ENCODE measurements at regions not wholly inside any gene's neighbourhood (a gene's known extent, or its start where the extent isn't known, plus 50 kb on each side); places are given as distances from the start of the nearest gene placed in this dataset.
A peak's percentile ranks its signal among the peaks of the same experiment; 100 is the strongest.
"Not testable (repeated sequence)": the region's sequence is repeated elsewhere in the genome, so short reads cannot be mapped to it uniquely, and the experiment has no call there.

DNA sequence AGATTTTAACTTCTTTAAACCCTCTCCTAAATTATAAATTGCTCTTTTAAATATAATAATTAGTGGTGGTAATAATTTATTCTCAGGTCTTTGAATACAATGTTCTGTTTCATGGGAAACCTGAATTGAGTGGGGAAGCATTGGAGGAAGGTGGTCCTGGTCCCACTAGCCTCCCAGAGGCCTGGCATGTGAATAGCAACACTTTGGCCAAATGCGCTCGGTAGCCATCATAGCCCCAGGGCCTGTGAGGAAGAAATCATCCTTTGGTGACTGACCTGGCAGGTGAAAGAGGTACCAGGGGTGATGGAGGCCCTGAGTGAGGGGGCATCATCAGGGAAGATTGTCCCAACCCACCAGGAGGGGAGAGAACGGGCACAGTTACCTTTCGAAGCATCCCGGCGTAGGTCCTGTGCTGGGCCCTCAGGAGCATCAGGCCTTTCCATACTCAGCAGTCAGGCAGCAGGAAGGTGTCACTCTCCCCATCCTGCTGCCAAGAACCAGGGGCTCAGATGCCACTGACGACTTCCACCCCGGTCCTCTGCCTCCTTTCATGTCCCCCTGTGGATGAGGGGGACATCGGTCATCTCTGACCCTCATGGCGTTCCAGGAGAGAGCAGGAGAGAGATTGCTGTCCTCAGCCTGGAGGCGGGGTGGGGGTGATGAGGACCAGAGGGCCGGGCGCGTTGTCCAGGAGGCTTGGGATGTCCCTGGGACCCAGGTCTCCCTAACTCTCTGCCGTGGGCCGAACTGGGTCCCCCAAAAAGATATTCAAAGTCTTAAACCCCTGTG lies 78.6 kb upstream of the HPCAL1 start:
- no peak for DNase-seq
- whole genome bisulfite sequencing (ENCODE audit: insufficient coverage), result 94% methylated on average over 6 of the region's 16 CpGs
- Histone ChIP-seq H3K27me3 (ENCODE audit: control insufficient read depth, insufficient read depth, low read length) (no peaks in the 10 kb centered on the region), H3K9me3 (replicated peaks; ENCODE audit: control insufficient read depth, low read depth, low read length) (no peaks in the 10 kb centered on the region), H3K4me1 (ENCODE audit: control insufficient read depth, insufficient read depth, low read length) (peaks cover 22% of the 10 kb centered on the region), H3K36me3 (ENCODE audit: control insufficient read depth, insufficient read depth, low read length) (no peaks in the 10 kb centered on the region), H3K4me3 (ENCODE audit: low read length) (no peak overlapping the region), H3K27ac (ENCODE audit: low read length) (no peak overlapping the region)

DNA sequence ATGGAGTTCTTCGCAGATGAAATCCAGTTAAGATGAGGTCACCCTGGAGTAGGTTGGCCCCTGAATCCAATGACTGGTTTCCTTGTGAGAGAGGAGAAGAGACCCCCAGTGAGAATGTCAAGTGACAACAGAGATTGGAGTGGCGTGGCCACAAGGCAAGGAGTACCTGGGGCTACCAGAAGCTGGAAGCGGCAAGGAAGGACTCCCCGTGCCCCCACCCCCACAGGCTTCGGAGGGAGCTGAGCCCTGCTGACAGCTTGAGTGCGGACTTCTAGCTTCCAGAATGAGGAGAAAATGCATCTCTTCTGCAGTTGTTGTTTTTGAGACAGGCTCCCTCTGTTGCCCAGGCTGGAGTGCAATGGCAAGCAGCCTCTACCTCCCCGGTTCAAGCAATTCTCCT lies 78.0 kb upstream of the HPCAL1 start:
- no peak for DNase-seq
- Histone ChIP-seq H3K4me1 (ENCODE audit: control insufficient read depth, insufficient read depth, low read length) (peaks cover 22% of the 10 kb centered on the region), H3K27me3 (ENCODE audit: control insufficient read depth, insufficient read depth, low read length) (no peaks in the 10 kb centered on the region), H3K9me3 (replicated peaks; ENCODE audit: control insufficient read depth, low read depth, low read length) (no peaks in the 10 kb centered on the region), H3K4me3 (ENCODE audit: low read length) (no peak overlapping the region), H3K36me3 (ENCODE audit: control insufficient read depth, insufficient read depth, low read length) (no peaks in the 10 kb centered on the region), H3K27ac (ENCODE audit: low read length) (no peak overlapping the region)
- 90% methylated on average over 2 of the region's 7 CpGs for WGBS (ENCODE audit: insufficient coverage)

DNA sequence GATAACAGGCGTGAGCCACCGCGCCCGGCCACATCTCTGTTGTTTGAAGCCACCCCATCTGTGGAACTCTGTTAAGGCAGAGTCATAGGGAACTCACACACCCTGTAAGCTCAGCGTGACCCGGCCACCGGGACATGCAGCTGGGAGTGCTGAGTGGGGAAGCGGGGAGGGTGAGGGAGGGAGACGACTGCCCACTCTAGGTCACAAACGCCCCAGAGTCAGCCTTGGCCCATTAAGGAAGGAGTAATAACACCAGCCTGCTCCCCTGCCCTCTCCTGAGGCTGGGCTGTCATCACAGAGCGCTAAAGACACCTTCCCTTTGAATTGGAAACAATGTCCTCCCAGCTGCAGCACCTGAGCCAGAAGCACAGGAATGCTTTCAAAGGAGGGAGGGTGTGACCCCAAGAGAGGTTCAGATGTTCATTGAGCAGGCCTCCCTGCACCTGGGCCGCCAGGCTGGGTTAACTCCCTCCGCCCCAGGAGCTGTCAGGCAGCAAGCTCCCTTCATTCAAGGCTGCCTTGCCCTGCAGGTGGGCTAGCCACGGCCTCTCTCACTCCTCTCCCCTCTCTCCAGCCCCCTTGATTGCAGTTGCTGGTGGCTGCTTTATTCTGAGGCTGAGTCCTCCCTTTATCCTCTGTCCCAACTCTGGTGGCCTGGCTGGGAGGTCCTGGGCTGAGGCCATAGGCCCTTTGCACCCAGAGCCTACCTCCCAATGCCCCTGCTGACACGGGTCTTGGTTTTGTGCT lies 77.2 kb upstream of the HPCAL1 start:
- peak; percentile 81 for DNase-seq
- Histone ChIP-seq H3K4me3 (ENCODE audit: low read length) (no peak overlapping the region), H3K9me3 (replicated peaks; ENCODE audit: control insufficient read depth, low read depth, low read length) (no peaks in the 10 kb centered on the region), H3K27me3 (ENCODE audit: control insufficient read depth, insufficient read depth, low read length) (peaks cover 2% of the 10 kb centered on the region), H3K4me1 (ENCODE audit: control insufficient read depth, insufficient read depth, low read length) (peaks cover 22% of the 10 kb centered on the region), H3K36me3 (ENCODE audit: control insufficient read depth, insufficient read depth, low read length) (no peaks in the 10 kb centered on the region), H3K27ac (ENCODE audit: low read length) (no peak overlapping the region)
- WGBS (ENCODE audit: insufficient coverage), result 47% methylated on average over 9 of the region's 15 CpGs

DNA sequence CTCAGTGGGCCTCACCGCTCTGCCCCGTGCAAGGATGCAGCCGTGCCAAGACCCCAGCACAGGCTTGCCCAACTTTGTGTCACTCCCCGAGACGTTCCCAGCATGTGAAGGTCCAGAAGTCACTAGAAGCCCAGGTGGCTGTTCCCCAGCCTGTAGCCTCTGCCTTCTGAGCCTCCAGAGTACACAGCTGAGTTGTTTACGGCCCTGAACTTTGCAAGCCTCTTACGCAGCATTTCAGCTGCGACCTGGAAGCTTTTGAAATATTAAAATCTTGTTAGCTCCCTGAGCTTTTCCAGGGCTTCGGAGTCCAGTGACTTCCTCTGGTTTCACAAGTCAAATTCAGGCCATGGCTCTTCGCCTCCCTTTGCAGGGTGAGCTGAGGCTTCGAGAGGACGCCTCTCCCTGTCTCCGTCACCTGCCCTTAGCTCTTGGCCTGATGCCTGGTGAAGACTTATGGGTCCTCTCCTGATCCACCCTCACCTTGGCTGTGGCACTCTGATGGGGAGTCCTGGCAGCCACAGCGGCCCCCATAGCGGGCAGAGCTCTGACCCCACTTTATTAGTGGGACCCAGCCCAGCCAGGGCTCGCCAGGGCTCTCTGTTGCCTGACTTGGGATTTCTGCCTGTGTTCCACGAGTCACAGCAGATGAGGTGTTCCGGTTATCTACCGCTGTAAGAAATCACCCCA lies 76.5 kb upstream of the HPCAL1 start:
- Histone ChIP-seq H3K36me3 (ENCODE audit: control insufficient read depth, insufficient read depth, low read length) (no peaks in the 10 kb centered on the region), H3K4me3 (ENCODE audit: low read length) (no peak overlapping the region), H3K4me1 (ENCODE audit: control insufficient read depth, insufficient read depth, low read length) (peaks cover 19% of the 10 kb centered on the region), H3K27ac (ENCODE audit: low read length) (no peak overlapping the region), H3K9me3 (replicated peaks; ENCODE audit: control insufficient read depth, low read depth, low read length) (no peaks in the 10 kb centered on the region), H3K27me3 (ENCODE audit: control insufficient read depth, insufficient read depth, low read length) (peaks cover 2% of the 10 kb centered on the region)
- peak; percentile 93 for DNase-seq
- 43% methylated on average over 17 of the region's 19 CpGs for WGBS (ENCODE audit: insufficient coverage)

DNA sequence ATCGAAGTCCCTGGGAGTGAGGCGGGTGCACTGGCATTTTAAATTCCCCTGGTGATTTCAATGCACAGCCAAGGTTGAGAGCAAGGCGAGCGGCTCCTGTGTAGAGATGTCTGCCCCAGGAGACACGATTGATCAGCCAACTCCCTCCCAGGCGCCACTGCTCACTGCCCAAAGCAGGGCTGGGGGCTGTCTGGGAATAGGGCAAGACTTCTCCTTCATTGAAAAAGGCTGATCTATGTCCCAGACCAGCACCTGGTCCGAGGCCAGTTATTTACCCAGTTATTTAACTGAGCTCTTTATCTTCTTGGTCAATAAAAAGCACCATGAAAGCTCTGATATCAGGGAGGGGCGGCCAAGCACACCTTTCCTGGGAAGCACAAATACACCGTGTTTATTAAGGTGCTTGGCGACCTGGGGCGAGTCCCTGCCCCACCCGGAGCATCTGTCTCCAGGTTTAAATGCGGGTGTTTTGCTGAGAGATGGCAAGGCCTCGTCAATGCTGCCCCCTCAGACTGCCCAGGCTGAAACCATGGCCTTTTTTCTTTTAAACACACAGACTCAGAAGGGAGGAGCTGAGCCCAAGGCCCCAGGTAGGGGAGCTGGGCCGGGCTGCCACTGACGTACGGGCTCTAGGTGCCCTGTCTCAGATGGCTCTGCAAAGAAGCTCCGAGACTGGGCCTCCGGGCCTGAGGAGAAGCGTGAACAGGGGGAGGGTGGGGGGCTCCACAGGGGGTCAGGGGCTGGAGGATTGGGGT lies 73.9 kb upstream of the HPCAL1 start:
- no peaks in the 10 kb centered on the region for H3K36me3 ChIP-seq (ENCODE audit: control insufficient read depth, insufficient read depth, low read length)
- H3K9me3 ChIP-seq (replicated peaks; ENCODE audit: control insufficient read depth, low read depth, low read length), result no peaks in the 10 kb centered on the region
- DNase-seq, result no peak
- no peak overlapping the region for H3K4me3 ChIP-seq (ENCODE audit: low read length)
- H3K4me1 ChIP-seq (ENCODE audit: control insufficient read depth, insufficient read depth, low read length), result peaks cover 11% of the 10 kb centered on the region
- H3K27me3 ChIP-seq (ENCODE audit: control insufficient read depth, insufficient read depth, low read length), result peaks cover 7% of the 10 kb centered on the region
- no peak overlapping the region for H3K27ac ChIP-seq (ENCODE audit: low read length)
- 88% methylated on average over 12 of the region's 20 CpGs for WGBS (ENCODE audit: insufficient coverage)

DNA sequence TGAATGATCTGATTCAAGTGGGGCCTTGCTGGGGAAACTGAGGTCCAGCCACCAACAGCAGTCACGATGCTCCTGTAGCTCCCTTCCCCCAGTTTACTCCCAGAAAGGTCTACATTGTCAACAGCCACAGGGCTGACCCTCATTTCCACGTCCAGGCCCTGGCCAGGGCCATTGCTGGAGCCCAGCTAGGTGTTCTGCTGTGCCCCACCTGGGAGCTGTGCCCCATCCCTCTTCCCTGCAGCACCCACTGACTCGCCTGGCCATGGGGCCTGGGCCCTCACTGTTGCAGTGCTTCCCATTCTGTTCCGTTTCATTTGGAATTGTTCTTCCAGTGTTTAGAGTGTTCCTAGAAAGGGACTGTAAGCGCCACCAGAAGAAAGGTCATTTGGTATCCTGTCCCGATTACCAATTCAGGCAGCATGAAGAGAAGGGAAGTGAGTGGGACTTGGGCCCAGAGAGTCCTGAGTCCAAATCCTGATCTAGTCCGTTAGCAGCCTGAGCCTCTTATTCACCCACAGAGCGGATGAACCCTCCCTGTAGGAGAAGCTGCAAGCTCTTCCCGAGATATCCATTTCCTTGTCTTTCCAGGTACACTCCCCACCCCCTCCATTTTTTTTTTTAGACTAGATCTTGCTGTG lies 73.1 kb upstream of the HPCAL1 start:
- peaks cover 17% of the 10 kb centered on the region for H3K4me1 ChIP-seq (ENCODE audit: control insufficient read depth, insufficient read depth, low read length)
- DNase-seq, result no peak

DNA sequence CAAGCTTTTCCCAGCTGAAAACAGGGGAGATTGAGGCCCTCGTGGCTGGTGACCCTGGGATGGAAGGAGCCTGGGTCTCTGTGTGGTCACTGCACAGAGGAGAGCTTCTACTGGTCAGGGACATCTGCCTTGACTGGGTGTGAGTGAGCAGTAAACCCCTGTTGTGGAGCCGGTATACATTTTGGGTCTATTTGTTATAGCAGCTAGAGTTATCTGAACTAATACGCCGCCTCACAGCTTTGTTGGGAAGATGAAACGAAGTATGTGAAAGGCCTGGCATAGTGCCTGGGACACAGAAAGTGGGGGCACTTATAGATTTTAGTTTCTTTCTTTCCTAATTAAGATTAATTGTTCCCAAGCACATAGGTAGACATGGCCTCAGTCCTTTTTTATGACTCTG lies 72.2 kb upstream of the HPCAL1 start:
- WGBS (ENCODE audit: insufficient coverage), result 95% methylated on average over 4 of the region's 5 CpGs
- no peak overlapping the region for H3K27ac ChIP-seq (ENCODE audit: low read length)

More for the DNA sequence above, 73.1 kb upstream of the HPCAL1 start:
- 83% methylated on average over 8 of the region's 9 CpGs for WGBS (ENCODE audit: insufficient coverage)
- no peaks in the 10 kb centered on the region for H3K36me3 ChIP-seq (ENCODE audit: control insufficient read depth, insufficient read depth, low read length)
- no peaks in the 10 kb centered on the region for H3K9me3 ChIP-seq (replicated peaks; ENCODE audit: control insufficient read depth, low read depth, low read length)
- H3K27me3 ChIP-seq (ENCODE audit: control insufficient read depth, insufficient read depth, low read length), result peaks cover 7% of the 10 kb centered on the region
- H3K27ac ChIP-seq (ENCODE audit: low read length), result no peak overlapping the region
- H3K4me3 ChIP-seq (ENCODE audit: low read length), result no peak overlapping the region

DNA sequence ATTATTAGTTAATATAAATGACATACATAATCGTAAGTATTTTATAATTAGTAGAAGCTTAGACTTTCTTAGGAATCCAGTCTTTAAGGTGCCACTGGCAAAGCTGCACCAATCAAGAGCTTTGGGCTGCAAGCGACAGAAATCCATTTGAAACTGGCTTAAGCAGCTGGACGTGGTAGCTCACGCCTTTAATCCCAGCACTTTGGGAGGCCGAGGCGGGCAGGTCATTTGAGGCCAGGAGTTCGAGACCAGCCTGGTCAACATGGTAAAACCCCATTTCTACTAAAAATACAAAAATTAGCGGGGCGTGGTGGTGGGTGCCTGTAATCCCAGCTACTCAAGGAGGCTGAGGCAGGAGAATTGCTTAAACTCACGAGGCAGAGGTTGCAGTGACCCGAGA lies 71.8 kb upstream of the HPCAL1 start:
- not testable (repeated sequence) for H3K27ac ChIP-seq (ENCODE audit: low read length); H3K36me3 ChIP-seq (ENCODE audit: control insufficient read depth, insufficient read depth, low read length); DNase-seq; H3K9me3 ChIP-seq (replicated peaks; ENCODE audit: control insufficient read depth, low read depth, low read length); H3K4me3 ChIP-seq (ENCODE audit: low read length)
- WGBS (ENCODE audit: insufficient coverage), result 78% methylated on average over 3 of the region's 11 CpGs
- Histone ChIP-seq H3K27me3 (ENCODE audit: control insufficient read depth, insufficient read depth, low read length) (peaks cover 13% of the 10 kb centered on the region), H3K4me1 (ENCODE audit: control insufficient read depth, insufficient read depth, low read length) (peaks cover 16% of the 10 kb centered on the region)

More for the DNA sequence above, 72.2 kb upstream of the HPCAL1 start:
- Histone ChIP-seq H3K4me3 (ENCODE audit: low read length) (no peak overlapping the region), H3K4me1 (ENCODE audit: control insufficient read depth, insufficient read depth, low read length) (peaks cover 20% of the 10 kb centered on the region), H3K27me3 (ENCODE audit: control insufficient read depth, insufficient read depth, low read length) (peaks cover 9% of the 10 kb centered on the region), H3K36me3 (ENCODE audit: control insufficient read depth, insufficient read depth, low read length) (no peaks in the 10 kb centered on the region), H3K9me3 (replicated peaks; ENCODE audit: control insufficient read depth, low read depth, low read length) (no peaks in the 10 kb centered on the region)
- no peak for DNase-seq

DNA sequence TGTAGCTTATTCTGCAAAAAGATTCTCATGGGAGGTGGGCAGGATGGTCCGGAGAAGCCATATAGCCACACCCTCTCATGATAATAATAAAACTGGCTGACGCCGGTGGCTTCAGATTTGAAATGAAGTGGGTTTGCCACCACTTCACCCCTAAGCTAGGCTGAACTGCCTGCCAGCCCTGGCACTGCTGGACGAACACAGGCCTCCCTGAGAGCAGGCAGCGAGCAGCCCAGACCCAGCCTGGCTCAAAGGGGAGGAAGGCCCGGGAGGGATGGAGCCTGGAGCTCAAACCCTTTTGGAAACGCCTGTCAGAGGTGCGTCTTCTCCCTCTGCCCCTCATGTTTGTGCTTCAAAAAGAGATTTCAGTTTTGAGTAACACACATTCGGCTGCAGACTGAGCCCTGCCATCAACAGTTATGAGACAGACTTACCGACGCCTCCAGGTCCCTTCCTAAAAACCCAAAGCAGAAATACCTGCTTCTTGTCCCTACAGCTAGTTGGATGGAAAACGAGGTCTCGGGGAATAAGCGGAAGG lies 71.1 kb upstream of the HPCAL1 start:
- 67% methylated on average over 8 of the region's 14 CpGs for WGBS (ENCODE audit: insufficient coverage)
- Histone ChIP-seq H3K27me3 (ENCODE audit: control insufficient read depth, insufficient read depth, low read length) (peaks cover 15% of the 10 kb centered on the region), H3K36me3 (ENCODE audit: control insufficient read depth, insufficient read depth, low read length) (no peaks in the 10 kb centered on the region), H3K27ac (ENCODE audit: low read length) (no peak overlapping the region), H3K9me3 (replicated peaks; ENCODE audit: control insufficient read depth, low read depth, low read length) (no peaks in the 10 kb centered on the region), H3K4me1 (ENCODE audit: control insufficient read depth, insufficient read depth, low read length) (peaks cover 12% of the 10 kb centered on the region), H3K4me3 (ENCODE audit: low read length) (no peak overlapping the region)
- no peak for DNase-seq
